ENCODE measurements at regions not wholly inside any gene's neighbourhood (a gene's known extent, or its start where the extent isn't known, plus 50 kb on each side); places are given as distances from the start of the nearest gene placed in this dataset.

DNA sequence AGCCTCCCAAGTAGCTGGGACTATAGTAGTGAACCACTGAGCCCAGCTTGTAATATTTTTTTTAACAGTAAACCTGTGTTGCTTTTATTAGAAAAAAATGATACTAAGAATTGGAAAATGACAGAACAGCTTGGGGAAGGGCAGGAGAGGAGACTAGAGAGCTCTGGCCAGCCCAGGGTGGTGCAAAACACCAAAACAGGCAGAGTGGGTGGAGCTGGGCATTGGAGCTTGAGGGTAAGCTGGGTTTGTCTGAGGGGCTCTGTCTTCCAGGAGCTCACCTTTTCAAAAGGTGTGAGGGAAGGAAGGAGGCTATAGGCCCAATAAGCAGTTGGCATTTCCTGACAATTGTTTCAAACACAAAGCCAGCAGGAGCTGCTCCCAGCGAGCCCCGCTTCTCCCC is 75.2 kb upstream of the DUSP5 start:
- no peak for TF ChIP-seq CTCF (IDR thresholded peaks at IDR 0.05; ENCODE audit: borderline replicate concordance)

DNA sequence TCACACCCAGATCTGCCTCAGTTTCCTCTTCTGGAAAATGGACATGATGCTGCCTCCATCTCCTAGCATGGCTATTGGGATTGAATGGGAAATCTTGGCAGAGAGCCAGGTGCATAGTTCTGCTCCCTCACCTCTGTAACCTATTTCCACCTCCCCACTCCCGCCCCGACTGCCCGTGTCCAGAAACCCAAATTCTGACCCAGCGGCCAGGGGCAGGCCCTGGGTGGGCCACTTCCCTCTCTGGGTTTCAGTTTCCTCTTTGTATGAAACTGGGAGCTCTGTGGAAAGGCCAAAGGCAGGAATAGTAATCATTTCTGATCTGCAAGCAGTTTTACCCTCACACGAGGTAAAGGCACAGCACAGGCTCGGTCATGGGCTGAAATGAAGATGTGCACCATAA is 74.1 kb upstream of the DUSP5 start:
- no peaks in the 10 kb centered on the region for H3K9me3 ChIP-seq (replicated peaks)
- no peak for TF ChIP-seq CTCF (IDR thresholded peaks at IDR 0.05; ENCODE audit: borderline replicate concordance)
- DNase-seq, result peak; percentile 32
- intact Hi-C loops (cut with micrococcal nuclease), result no loop called here
- H3K4me1 ChIP-seq, result peaks cover 41% of the 10 kb centered on the region
- H3K27me3 ChIP-seq (ENCODE audit: low read depth), result no peaks in the 10 kb centered on the region
- H3K27ac ChIP-seq (replicated peaks), result peak overlapping the region; percentile 55
- H3K36me3 ChIP-seq, result no peaks in the 10 kb centered on the region
- no peak overlapping the region for H3K4me3 ChIP-seq

More for the DNA sequence above, 75.2 kb upstream of the DUSP5 start:
- no peak for DNase-seq
- Histone ChIP-seq H3K4me1 (peaks cover 41% of the 10 kb centered on the region), H3K4me3 (no peak overlapping the region), H3K36me3 (no peaks in the 10 kb centered on the region), H3K9me3 (replicated peaks) (no peaks in the 10 kb centered on the region), H3K27ac (replicated peaks) (no peak overlapping the region), H3K27me3 (ENCODE audit: low read depth) (no peaks in the 10 kb centered on the region)
- intact Hi-C loops (cut with micrococcal nuclease), result no loop called here

- no peak for TF ChIP-seq CTCF (IDR thresholded peaks at IDR 0.05; ENCODE audit: borderline replicate concordance)
- no peaks in the 10 kb centered on the region for H3K36me3 ChIP-seq
- no peaks in the 10 kb centered on the region for H3K27me3 ChIP-seq (ENCODE audit: low read depth)
- H3K4me1 ChIP-seq, result peaks cover 35% of the 10 kb centered on the region
- intact Hi-C loops (cut with micrococcal nuclease), result no loop called here
- no peak for DNase-seq
- no peak overlapping the region for H3K4me3 ChIP-seq
- H3K27ac ChIP-seq (replicated peaks), result peak overlapping the region; percentile 79
- no peaks in the 10 kb centered on the region for H3K9me3 ChIP-seq (replicated peaks)
These were observed 71.9 kb upstream of the DUSP5 start for GRCh38 chr10:110425684-110426293.

- H3K4me1 ChIP-seq, result peaks cover 35% of the 10 kb centered on the region
- DNase-seq, result no peak
- H3K9me3 ChIP-seq (replicated peaks), result no peaks in the 10 kb centered on the region
- TF ChIP-seq CTCF (IDR thresholded peaks at IDR 0.05; ENCODE audit: borderline replicate concordance), result no peak
- H3K27ac ChIP-seq (replicated peaks), result peak overlapping the region; percentile 79
- intact Hi-C loops (cut with micrococcal nuclease), result no loop called here
- H3K36me3 ChIP-seq, result no peaks in the 10 kb centered on the region
- H3K27me3 ChIP-seq (ENCODE audit: low read depth), result no peaks in the 10 kb centered on the region
- H3K4me3 ChIP-seq, result no peak overlapping the region
These were observed 71.2 kb upstream of the DUSP5 start for GRCh38 chr10:110426294-110427181.

DNA sequence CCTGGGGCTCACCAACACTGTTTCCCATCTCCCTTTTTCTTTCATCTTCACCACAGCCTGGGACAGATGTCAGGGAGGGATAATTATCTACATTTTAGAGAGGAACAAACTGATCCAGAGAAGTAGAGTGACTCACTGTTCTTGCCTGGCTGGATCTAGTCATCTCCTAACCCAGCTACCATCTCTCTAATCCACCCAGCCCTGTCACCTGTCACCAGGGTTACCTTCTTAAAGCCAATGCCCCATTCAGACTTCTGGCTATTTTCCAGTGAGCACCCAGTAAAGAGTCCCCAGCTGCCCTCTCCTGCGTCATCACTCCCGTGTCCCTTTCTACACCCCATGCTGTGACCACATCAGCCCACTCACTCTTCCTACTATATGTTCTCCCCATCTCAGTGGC is 68.4 kb upstream of the DUSP5 start:
- Histone ChIP-seq H3K4me3 (no peak overlapping the region), H3K27me3 (ENCODE audit: low read depth) (no peaks in the 10 kb centered on the region), H3K36me3 (no peaks in the 10 kb centered on the region), H3K9me3 (replicated peaks) (no peaks in the 10 kb centered on the region), H3K4me1 (peaks cover 17% of the 10 kb centered on the region), H3K27ac (replicated peaks) (no peak overlapping the region)
- no peak for TF ChIP-seq CTCF (IDR thresholded peaks at IDR 0.05; ENCODE audit: borderline replicate concordance)
- intact Hi-C loops (cut with micrococcal nuclease), result no loop called here
- no peak for DNase-seq

Data from left ventricle myocardium inferior (tissue), 1 donor.